COLO668 (cell line): ENCODE measurements at regions not wholly inside any gene's neighbourhood (a gene's known extent, or its start where the extent isn't known, plus 50 kb on each side); places are given as distances from the start of the nearest gene placed in this dataset.
"Not testable (repeated sequence)": the region's sequence is repeated elsewhere in the genome, so short reads cannot be mapped to it uniquely, and the experiment has no call there.

ENCODE experiments used
- DNase-seq: peaks from one replicate; lab custom pipeline; 2025; ENCODE audit not compliant: unreplicated experiment; lab: John Stamatoyannopoulos, UW

- DNase-seq: no peak
Measured at GRCh38 chr6:85096976-85097375, 332.6 kb upstream of the TBX18 start.

- DNase-seq: no peak
Measured at GRCh38 chr6:85092226-85092625, 327.8 kb upstream of the TBX18 start.

GRCh38 chr6:85089255-85089654 lies 324.9 kb upstream of the TBX18 start:
- DNase-seq: no peak

- DNase-seq: no peak
Measured at GRCh38 chr6:85085875-85086274, 321.5 kb upstream of the TBX18 start.

DNA sequence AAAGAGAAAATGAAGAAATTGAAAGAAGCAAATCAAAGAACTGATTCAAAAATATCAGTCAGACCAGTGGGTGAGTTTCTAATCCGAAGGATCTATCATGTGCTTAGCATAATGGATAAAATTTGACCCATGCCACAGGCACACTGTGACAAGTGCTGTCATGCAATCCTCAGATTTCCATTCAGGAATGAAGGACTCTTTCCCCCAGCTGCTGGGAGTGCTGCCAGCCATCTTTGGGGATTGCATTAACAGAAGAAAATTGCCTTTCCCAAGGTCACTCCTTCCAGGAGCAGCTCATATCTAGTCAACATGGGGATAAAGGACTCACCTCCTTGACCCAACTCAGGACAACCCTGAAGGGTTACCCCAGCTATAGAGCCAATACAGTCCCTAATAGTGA lies 316.7 kb upstream of the TBX18 start:
- DNase-seq: no peak

DNA sequence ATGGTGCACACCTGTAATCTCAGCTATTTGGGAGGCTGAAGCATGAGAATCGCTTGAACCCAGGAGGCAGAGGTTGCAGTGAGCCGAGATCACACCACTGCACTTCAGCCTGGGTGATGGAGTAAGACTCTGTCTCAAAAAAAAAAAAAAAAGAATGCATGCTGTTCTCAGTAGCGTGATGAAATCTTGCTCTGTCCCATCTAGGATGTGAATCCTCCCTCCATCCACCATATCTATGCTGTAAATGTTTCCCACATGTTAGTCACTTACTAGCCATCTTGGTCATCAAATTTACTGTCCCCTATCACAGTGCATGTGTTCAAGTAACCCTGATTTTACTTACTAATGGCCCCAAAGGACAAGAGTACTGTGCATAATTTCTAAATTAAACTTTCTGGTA lies 315.4 kb upstream of the TBX18 start:
- no peak for DNase-seq

DNA sequence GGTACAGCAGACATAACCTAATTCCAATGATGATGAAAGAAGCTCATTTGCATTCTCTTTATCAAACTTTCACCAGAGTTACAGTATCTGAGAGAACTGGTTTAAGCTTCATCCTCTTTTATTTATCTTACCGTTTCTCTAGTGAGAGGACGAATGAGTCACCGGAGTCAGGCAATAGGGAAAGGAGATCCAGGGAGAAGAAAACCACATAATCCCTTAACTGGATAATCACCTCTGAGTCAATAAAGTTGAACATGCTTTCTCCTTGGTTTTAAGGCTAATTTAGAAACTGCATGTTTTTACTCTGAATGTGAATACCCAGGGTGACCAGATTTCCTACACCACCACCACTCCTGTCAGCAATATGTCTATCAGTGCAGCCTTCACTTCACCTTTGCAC lies 313.7 kb upstream of the TBX18 start:
- DNase-seq: no peak

DNA sequence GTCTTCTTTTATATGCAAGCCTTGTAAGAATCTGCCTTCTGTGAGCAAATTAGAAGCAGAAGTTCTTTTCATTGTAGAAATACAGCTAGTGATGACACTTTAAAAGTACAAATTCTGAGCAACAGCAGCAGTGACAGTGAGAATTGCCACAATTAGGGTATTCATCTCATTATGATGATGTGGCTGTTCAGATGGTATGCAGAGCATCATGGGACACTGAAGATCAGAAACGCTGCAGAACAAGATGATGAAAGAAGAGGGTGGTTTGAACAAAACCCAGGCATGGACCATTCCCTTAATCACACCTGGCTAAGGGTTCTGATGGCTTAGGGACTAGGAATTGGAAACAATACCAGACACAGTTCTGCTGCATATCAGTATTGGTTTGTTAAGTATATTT lies 312.7 kb upstream of the TBX18 start:
- no peak for DNase-seq

GRCh38 chr6:85071845-85072244 lies 307.4 kb upstream of the TBX18 start:
- not testable (repeated sequence) for DNase-seq

- DNase-seq: no peak
Measured at GRCh38 chr6:85069577-85069976, 305.2 kb upstream of the TBX18 start.

DNA sequence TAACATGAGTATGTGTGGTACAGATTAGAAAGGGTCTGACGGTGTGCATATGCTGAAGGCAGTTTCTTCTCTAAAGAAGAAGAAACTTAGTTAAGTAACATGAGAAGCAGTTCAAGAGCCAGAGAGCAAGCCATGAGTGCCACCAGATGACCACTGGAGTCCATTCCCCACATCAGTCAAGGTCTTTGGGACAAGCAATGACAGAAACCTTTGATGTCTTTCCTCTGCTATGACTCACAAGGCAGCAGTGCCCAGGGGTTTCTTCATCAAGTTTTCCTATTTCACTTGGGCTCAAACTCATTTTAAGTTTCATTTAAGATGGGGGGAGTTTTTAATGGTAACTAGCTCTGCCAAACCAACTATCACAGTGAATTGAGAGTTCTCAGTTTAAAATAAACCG lies 303.8 kb upstream of the TBX18 start:
- DNase-seq: no peak

DNA sequence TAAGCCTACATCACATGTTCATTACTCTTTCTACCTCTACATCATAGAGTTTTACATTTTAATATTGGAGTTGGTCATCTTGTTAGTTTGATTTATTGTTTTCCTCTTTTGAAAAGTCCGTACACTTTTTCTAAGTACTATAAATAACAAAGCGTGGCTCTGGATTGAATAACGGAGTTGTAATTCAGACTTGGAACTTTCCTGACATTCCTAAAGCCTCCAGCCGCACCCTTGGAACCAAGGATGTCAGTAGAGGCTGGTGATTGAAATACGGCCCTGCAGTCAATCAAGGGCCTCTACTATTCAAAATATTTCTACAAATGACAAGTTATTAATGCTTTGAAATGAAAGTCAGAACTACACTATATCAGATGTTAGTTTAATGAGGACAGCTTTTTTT lies 301.9 kb upstream of the TBX18 start:
- no peak for DNase-seq

- DNase-seq: no peak
Measured at GRCh38 chr6:85065831-85066230, 301.4 kb upstream of the TBX18 start.

GRCh38 chr6:85063611-85064010 lies 299.2 kb upstream of the TBX18 start:
- DNase-seq: no peak

GRCh38 chr6:85062884-85063283 lies 298.5 kb upstream of the TBX18 start:
- no peak for DNase-seq

- DNase-seq: no peak
Measured at GRCh38 chr6:85058806-85059205, 294.4 kb upstream of the TBX18 start.

GRCh38 chr6:85050149-85050548 lies 285.8 kb upstream of the TBX18 start:
- no peak for DNase-seq

DNA sequence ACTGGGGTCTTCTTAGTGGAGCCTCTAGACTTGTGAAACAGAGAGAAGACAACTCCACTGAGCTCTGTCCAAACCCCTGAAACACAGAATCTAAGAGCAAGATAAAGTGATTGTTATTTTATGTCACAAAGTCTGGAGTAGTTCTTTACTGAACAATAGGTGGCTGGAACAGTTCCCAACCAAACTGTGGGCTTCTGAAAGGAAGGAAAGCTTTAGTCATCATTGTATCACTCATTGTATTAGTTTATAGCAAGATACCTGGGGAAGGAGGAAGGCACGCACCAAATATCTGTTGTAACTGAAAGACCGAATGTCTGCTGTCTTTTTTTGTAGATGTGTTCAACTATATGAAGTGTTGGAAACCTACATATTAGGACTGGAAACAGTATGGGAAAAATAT lies 284.9 kb upstream of the TBX18 start:
- DNase-seq: no peak

DNA sequence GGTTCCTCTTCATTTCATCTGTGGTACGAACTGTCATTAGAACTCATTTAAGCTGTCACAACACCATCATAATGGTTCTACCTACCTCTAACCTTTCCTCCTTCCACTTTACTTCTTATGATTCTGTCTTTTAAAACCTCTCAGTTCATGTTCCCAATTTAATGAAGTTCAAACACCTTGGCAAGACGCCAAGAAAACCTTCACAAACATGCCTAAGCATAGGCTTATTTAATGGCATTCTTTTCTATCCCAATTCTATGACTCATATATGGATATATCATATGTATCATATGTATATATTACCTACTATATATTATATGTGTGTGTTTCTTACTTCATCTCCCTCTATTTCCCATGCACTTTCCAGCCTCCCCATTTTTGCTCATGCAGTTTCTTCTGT lies 283.4 kb upstream of the TBX18 start:
- DNase-seq: no peak

- DNase-seq: not testable (repeated sequence)
Measured at GRCh38 chr6:85045767-85046166, 281.4 kb upstream of the TBX18 start.

DNA sequence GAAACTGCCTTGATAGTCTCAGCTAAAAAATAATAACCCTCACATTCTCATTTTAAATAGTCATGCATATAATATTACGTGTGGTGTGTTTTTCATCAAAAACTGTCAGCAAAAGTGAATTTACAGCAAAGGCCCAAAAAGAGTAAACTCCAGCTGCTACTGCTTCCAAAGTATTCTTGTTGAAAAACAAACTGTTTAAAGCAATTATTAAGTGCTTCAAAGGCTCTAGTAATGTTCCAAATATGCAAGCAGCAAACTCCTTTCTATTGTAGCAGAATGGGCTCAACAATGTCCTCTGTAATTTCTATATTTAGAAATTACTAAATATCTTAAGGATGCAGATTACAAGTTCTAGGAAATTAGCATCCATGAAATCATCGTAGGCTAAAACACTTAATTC lies 280.0 kb upstream of the TBX18 start:
- DNase-seq: no peak

- no peak for DNase-seq
Measured at GRCh38 chr6:85041376-85041775, 277.0 kb upstream of the TBX18 start.

DNA sequence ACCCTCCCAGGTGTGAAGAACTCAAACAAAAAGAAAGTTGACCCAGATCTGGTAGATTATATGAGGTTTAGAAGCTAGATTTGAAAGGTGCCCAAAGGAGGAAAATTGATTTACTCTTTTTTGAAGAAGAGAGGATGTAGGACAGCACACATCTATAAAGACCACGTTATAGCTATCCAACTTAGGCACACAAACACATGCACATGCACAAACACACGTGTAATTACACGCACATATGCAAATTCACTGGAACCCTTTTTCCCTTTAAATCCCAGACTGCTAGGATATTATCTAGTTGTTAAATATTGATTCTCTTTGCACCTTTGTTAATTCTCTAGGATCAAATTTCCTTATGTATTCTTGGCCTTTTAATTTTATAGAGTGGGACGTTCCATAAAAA lies 272.8 kb upstream of the TBX18 start:
- no peak for DNase-seq

- no peak for DNase-seq
Measured at GRCh38 chr6:85035766-85036165, 271.4 kb upstream of the TBX18 start.
